ENCODE measurements at regions not wholly inside any gene's neighbourhood (a gene's known extent, or its start where the extent isn't known, plus 50 kb on each side); places are given as distances from the start of the nearest gene placed in this dataset.

DNA sequence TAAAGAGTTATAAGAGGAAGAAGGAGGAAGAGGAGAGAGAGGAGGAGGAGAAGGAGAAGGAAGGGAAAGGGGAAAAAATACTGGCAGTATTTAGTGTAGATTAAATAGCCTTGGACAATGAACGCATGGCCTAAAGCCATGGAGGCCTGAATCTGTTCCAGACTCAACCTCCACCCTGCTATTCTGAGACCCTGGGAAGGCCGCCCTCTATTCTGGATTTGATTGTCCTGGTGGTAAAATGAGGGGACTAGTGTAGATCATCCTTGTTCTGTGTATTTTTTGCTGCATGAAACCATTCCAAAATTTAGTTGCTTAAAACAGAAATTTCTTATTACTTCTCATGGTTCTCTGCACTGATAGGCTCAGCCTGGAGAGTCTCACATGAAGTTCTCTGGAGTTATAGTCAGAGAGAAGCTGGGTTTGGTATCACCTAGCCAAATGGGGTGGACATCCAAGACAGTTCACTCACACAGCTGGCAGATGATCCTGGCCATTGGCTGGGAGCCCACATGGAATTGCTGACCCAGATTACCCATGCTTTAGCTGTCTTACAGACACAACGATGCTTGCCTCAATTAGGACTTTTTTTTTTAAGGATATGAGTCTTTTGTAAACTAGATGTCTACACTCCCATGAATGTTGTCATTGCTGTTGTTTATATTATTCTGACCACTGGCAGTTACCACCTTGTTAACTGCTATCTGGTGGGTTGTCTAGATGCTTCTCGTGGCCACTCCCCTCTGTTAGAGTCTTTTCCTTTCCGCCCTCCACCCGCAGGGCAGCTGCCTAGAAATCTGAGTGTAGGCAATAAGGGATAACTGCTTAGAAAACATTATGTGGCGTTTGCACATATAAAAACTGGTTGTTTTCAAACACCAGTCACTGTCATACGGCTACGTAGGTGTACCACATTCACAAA is 149.9 kb downstream of the SST start:
- H3K27ac Mint-ChIP-seq, result no peak overlapping the region

DNA sequence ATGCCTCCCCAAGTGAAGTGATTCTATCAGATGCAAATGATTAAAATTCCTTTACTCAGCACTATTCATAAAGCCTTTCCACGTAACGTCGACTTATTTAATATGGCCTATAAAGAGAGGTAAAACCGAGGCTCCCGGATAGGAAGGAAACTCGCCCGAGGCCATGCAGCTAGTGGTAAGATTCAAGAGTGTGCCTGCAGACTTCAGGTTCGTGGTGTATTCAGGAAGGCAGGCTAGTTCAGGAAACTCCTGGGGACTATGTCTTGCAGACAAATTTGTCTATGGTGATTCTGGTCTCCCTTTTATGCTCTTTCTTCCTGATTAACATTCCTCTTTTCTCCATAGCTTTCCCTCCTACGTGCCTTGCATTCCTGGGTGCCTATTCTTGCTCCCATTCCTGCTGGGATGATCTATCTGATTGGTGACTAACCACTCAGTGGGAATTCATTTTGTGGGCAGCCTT is 150.7 kb downstream of the SST start:
- no peak overlapping the region for H3K27ac Mint-ChIP-seq
- ChIA-PET POLR2A (no interaction called here), CTCF (no interaction called here)
- no peaks in the 10 kb centered on the region for H3K9me3 Mint-ChIP-seq
- H3K27me3 Mint-ChIP-seq, result no peaks in the 10 kb centered on the region
- DNase-seq (no peak), ATAC-seq (ENCODE audit: poor library complexity) (no peak)
- no peaks in the 10 kb centered on the region for H3K36me3 Mint-ChIP-seq (ENCODE audit: low read depth)
- H3K4me3 ChIP-seq (ENCODE audit: low read length), result no peak overlapping the region
- no peak overlapping the region for H3K27ac ChIP-seq (ENCODE audit: low read depth in 1 of 2, low read length in 2 of 2)
- H3K4me1 ChIP-seq (ENCODE audit: insufficient read depth, low read length), result no peaks in the 10 kb centered on the region
- TF ChIP-seq, protein P1, sequence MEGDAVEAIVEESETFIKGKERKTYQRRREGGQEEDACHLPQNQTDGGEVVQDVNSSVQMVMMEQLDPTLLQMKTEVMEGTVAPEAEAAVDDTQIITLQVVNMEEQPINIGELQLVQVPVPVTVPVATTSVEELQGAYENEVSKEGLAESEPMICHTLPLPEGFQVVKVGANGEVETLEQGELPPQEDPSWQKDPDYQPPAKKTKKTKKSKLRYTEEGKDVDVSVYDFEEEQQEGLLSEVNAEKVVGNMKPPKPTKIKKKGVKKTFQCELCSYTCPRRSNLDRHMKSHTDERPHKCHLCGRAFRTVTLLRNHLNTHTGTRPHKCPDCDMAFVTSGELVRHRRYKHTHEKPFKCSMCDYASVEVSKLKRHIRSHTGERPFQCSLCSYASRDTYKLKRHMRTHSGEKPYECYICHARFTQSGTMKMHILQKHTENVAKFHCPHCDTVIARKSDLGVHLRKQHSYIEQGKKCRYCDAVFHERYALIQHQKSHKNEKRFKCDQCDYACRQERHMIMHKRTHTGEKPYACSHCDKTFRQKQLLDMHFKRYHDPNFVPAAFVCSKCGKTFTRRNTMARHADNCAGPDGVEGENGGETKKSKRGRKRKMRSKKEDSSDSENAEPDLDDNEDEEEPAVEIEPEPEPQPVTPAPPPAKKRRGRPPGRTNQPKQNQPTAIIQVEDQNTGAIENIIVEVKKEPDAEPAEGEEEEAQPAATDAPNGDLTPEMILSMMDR (IDR thresholded peaks at IDR 0.05), result no peak
- no peaks in the 10 kb centered on the region for H3K4me1 Mint-ChIP-seq (ENCODE audit: low read depth)
- no peaks in the 10 kb centered on the region for H3K27me3 ChIP-seq (ENCODE audit: control insufficient read depth in 1 of 2, insufficient read depth in 2 of 2, low read length in 2 of 2)
- intact Hi-C loops (cut with DNase I, micrococcal nuclease), result no loop called here
- no peaks in the 10 kb centered on the region for H3K9me3 ChIP-seq (ENCODE audit: control insufficient read depth in 1 of 2, insufficient read depth in 1 of 2, low read length in 2 of 2)
- no peaks in the 10 kb centered on the region for H3K36me3 ChIP-seq (ENCODE audit: insufficient read depth, low read length)
- no peak overlapping the region for H3K4me3 Mint-ChIP-seq

More for the DNA sequence above, 149.9 kb downstream of the SST start:
- no peaks in the 10 kb centered on the region for H3K27me3 Mint-ChIP-seq
- H3K4me3 Mint-ChIP-seq, result no peak overlapping the region
- TF ChIP-seq, protein P1 (IDR thresholded peaks at IDR 0.05), result no peak
- no peak for DNase-seq
- Histone ChIP-seq H3K9me3 (ENCODE audit: control insufficient read depth in 1 of 2, insufficient read depth in 1 of 2, low read length in 2 of 2) (no peaks in the 10 kb centered on the region), H3K27ac (ENCODE audit: low read depth in 1 of 2, low read length in 2 of 2) (no peak overlapping the region), H3K4me3 (ENCODE audit: low read length) (no peak overlapping the region), H3K4me1 (ENCODE audit: insufficient read depth, low read length) (no peaks in the 10 kb centered on the region), H3K36me3 (ENCODE audit: insufficient read depth, low read length) (no peaks in the 10 kb centered on the region), H3K27me3 (ENCODE audit: control insufficient read depth in 1 of 2, insufficient read depth in 2 of 2, low read length in 2 of 2) (no peaks in the 10 kb centered on the region)
- CTCF ChIA-PET, result no interaction called here
- POLR2A ChIA-PET, result no interaction called here
- intact Hi-C loops (cut with DNase I, micrococcal nuclease), result no loop called here
- no peaks in the 10 kb centered on the region for H3K9me3 Mint-ChIP-seq
- no peak for ATAC-seq (ENCODE audit: poor library complexity)
- no peaks in the 10 kb centered on the region for H3K4me1 Mint-ChIP-seq (ENCODE audit: low read depth)
- no peaks in the 10 kb centered on the region for H3K36me3 Mint-ChIP-seq (ENCODE audit: low read depth)

DNA sequence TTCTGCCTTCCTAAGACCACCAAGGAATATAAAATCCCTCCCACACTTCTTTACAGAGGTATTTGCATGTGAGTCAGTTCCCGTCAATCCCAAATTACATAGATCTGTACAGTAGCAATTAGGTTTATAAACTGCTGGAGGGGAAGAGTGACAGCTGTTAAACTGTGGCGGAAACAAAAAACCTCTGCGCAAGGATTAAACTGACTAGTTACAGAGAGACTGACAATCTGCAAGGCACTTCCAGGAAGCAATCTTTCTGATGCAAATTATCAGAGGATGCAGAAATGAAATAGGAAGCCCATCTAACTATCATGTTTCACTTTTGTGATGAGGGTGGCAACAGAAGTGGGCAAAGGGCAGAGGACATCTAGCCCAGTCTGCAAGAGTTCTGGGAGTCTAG is 150.4 kb downstream of the RTP4 start:
- DNase-seq (no peak), ATAC-seq (ENCODE audit: poor library complexity) (no peak)
- intact Hi-C loops (cut with DNase I, micrococcal nuclease), result no loop called here
- Mint-ChIP-seq H3K4me3 (no peak overlapping the region), H3K36me3 (ENCODE audit: low read depth) (no peaks in the 10 kb centered on the region), H3K27ac (no peak overlapping the region), H3K27me3 (no peaks in the 10 kb centered on the region), H3K9me3 (no peaks in the 10 kb centered on the region), H3K4me1 (ENCODE audit: low read depth) (no peaks in the 10 kb centered on the region)
- Histone ChIP-seq H3K4me1 (ENCODE audit: insufficient read depth, low read length) (no peaks in the 10 kb centered on the region), H3K27ac (ENCODE audit: low read depth in 1 of 2, low read length in 2 of 2) (no peak overlapping the region), H3K27me3 (ENCODE audit: control insufficient read depth in 1 of 2, insufficient read depth in 2 of 2, low read length in 2 of 2) (no peaks in the 10 kb centered on the region), H3K9me3 (ENCODE audit: control insufficient read depth in 1 of 2, insufficient read depth in 1 of 2, low read length in 2 of 2) (no peaks in the 10 kb centered on the region), H3K36me3 (ENCODE audit: insufficient read depth, low read length) (no peaks in the 10 kb centered on the region), H3K4me3 (ENCODE audit: low read length) (no peak overlapping the region)
- POLR2A ChIA-PET, result no interaction called here
- CTCF ChIA-PET, result no interaction called here
- TF ChIP-seq, protein P1 (IDR thresholded peaks at IDR 0.05), result no peak

Data from CD4-positive, alpha-beta T cell (primary cell).